GM19438 (cell line): ENCODE measurements at regions not wholly inside any gene's neighbourhood (a gene's known extent, or its start where the extent isn't known, plus 50 kb on each side); places are given as distances from the start of the nearest gene placed in this dataset.

Experiments
- ATAC-seq: cut with Tn5 transposase; IDR thresholded peaks from one replicate; pipeline ENCODE4 v1.9.1; 2021; ENCODE audit warnings: low read depth; ENCODE audit not compliant: unreplicated experiment

- no peak for ATAC-seq
Measured at GRCh38 chr22:49088801-49089791, 738.6 kb downstream of the BRD1 start.

GRCh38 chr22:49087716-49088601 is 739.7 kb downstream of the BRD1 start:
- ATAC-seq, result no peak

GRCh38 chr22:49087198-49087597 is 740.5 kb downstream of the BRD1 start:
- ATAC-seq, result no peak

GRCh38 chr22:49086606-49087157 is 741.0 kb downstream of the BRD1 start:
- no peak for ATAC-seq

- ATAC-seq, result no peak
Measured at GRCh38 chr22:49086181-49086580, 741.5 kb downstream of the BRD1 start.

- ATAC-seq, result no peak
Measured at GRCh38 chr22:49084206-49084605, 743.5 kb downstream of the BRD1 start.

GRCh38 chr22:49083607-49084006 is 744.1 kb downstream of the BRD1 start:
- no peak for ATAC-seq

- no peak for ATAC-seq
Measured at GRCh38 chr22:49082451-49082850, 745.2 kb downstream of the BRD1 start.

GRCh38 chr22:49081926-49082325 is 745.7 kb downstream of the BRD1 start:
- no peak for ATAC-seq

- no peak for ATAC-seq
Measured at GRCh38 chr22:49081261-49081666, 746.4 kb downstream of the BRD1 start.

GRCh38 chr22:49080631-49081030 is 747.0 kb downstream of the BRD1 start:
- ATAC-seq, result no peak

- ATAC-seq, result no peak
Measured at GRCh38 chr22:49079743-49080500, 747.8 kb downstream of the BRD1 start.

GRCh38 chr22:49079027-49079725 is 748.5 kb downstream of the BRD1 start:
- no peak for ATAC-seq

- ATAC-seq, result no peak
Measured at GRCh38 chr22:49078076-49078710, 749.5 kb downstream of the BRD1 start.

GRCh38 chr22:49077586-49077985 is 750.1 kb downstream of the BRD1 start:
- ATAC-seq, result no peak

GRCh38 chr22:49077036-49077393 is 750.7 kb downstream of the BRD1 start:
- no peak for ATAC-seq

GRCh38 chr22:49076300-49077035 is 751.2 kb downstream of the BRD1 start:
- no peak for ATAC-seq

- no peak for ATAC-seq
Measured at GRCh38 chr22:49075150-49075549, 752.5 kb downstream of the BRD1 start.
